ENCODE measurements at regions not wholly inside any gene's neighbourhood (a gene's known extent, or its start where the extent isn't known, plus 50 kb on each side); places are given as distances from the start of the nearest gene placed in this dataset.

GRCh38 chr18:34114996-34115395 is 109.7 kb downstream of the NOL4 start:
- TF ChIP-seq BACH2 (CRISPR knock-in tag; IDR thresholded peaks at IDR 0.05; ENCODE audit: borderline replicate concordance): no peak
- no peak for TF ChIP-seq PATZ1 (CRISPR knock-in tag; IDR thresholded peaks at IDR 0.05; ENCODE audit: borderline replicate concordance)
- TF ChIP-seq POU6F1 (CRISPR knock-in tag; IDR thresholded peaks at IDR 0.05; ENCODE audit: borderline replicate concordance, low read depth): no peak
- no peak for TF ChIP-seq ZFP30 (CRISPR knock-in tag; IDR thresholded peaks at IDR 0.05)
- TF ChIP-seq TCF4 (CRISPR knock-in tag; IDR thresholded peaks at IDR 0.05; ENCODE audit: borderline replicate concordance): no peak
- no peak for TF ChIP-seq ARNTL (CRISPR knock-in tag; IDR thresholded peaks at IDR 0.05; ENCODE audit: borderline replicate concordance, low read depth)

Measured in SK-N-SH treated with all-trans-retinoic acid at 6 μM for 48 hours (cell line).